SJSA1 (cell line): ENCODE measurements at regions not wholly inside any gene's neighbourhood (a gene's known extent, or its start where the extent isn't known, plus 50 kb on each side); places are given as distances from the start of the nearest gene placed in this dataset.
"Not testable (repeated sequence)": the region's sequence is repeated elsewhere in the genome, so short reads cannot be mapped to it uniquely, and the experiment has no call there.

Source experiments
- DNase-seq, 2 experiments: peaks; one replicate each; pipeline ENCODE4 v3.0.0-alpha.2; 2015 to 2020; ENCODE audit warnings: low spot score in 2 of 2, low read depth in 1 of 2
- H3K27ac ChIP-seq: fragments of 250-450 bp; sonication (Bioruptor Pico); 2 replicates; pipeline ENCODE4 v1.5.1; 2020; ENCODE audit warnings: mild to moderate bottlenecking, moderate library complexity
- H3K27me3 ChIP-seq: fragments of 250-450 bp; sonication (Bioruptor Pico); replicated peaks from 2 replicates; pipeline ENCODE4 v1.5.1; 2020; ENCODE audit warnings: mild to moderate bottlenecking, moderate library complexity
- H3K36me3 ChIP-seq: fragments of 250-450 bp; sonication (Bioruptor Pico); 2 replicates; pipeline ENCODE4 v1.5.1; 2020; ENCODE audit warnings: mild to moderate bottlenecking
- H3K4me1 ChIP-seq: fragments of 250-450 bp; sonication (Bioruptor Pico); replicated peaks from 2 replicates; pipeline ENCODE4 v1.6.1; 2021; ENCODE audit warnings: mild to moderate bottlenecking
- H3K4me3 ChIP-seq: fragments of 250-450 bp; sonication (Bioruptor Pico); 2 replicates; pipeline ENCODE4 v1.5.1; 2020; ENCODE audit warnings: mild to moderate bottlenecking
- H3K9me3 ChIP-seq: fragments of 250-450 bp; sonication (Bioruptor Pico); replicated peaks from 2 replicates; pipeline ENCODE4 v1.5.1; 2020; ENCODE audit warnings: mild to moderate bottlenecking

GRCh38 chr16:29355339-29356059 lies 51.0 kb downstream of the NPIPB11 start:
- not testable (repeated sequence) for H3K27me3 ChIP-seq, H3K27ac ChIP-seq, H3K9me3 ChIP-seq, H3K4me1 ChIP-seq, H3K36me3 ChIP-seq, H3K4me3 ChIP-seq, DNase-seq

- H3K36me3 ChIP-seq, H3K27ac ChIP-seq, H3K27me3 ChIP-seq, DNase-seq, H3K9me3 ChIP-seq, H3K4me3 ChIP-seq, H3K4me1 ChIP-seq: not testable (repeated sequence)
Observed at GRCh38 chr16:29354449-29354848, 52.1 kb downstream of the NPIPB11 start.

- not testable (repeated sequence) for H3K27me3 ChIP-seq, H3K36me3 ChIP-seq, DNase-seq, H3K4me1 ChIP-seq, H3K9me3 ChIP-seq, H3K27ac ChIP-seq, H3K4me3 ChIP-seq
Observed at GRCh38 chr16:29352617-29352999, 53.9 kb downstream of the NPIPB11 start.

- H3K4me3 ChIP-seq, H3K27ac ChIP-seq, DNase-seq, H3K36me3 ChIP-seq, H3K27me3 ChIP-seq, H3K9me3 ChIP-seq, H3K4me1 ChIP-seq: not testable (repeated sequence)
Observed at GRCh38 chr16:29351970-29352616, 54.4 kb downstream of the NPIPB11 start.

GRCh38 chr16:29351271-29351969 lies 55.1 kb downstream of the NPIPB11 start:
- not testable (repeated sequence) for H3K27me3 ChIP-seq, H3K4me3 ChIP-seq, DNase-seq, H3K4me1 ChIP-seq, H3K36me3 ChIP-seq, H3K27ac ChIP-seq, H3K9me3 ChIP-seq

- not testable (repeated sequence) for H3K27ac ChIP-seq, H3K4me1 ChIP-seq, H3K36me3 ChIP-seq, H3K9me3 ChIP-seq, H3K27me3 ChIP-seq, H3K4me3 ChIP-seq
- peak; percentile 44 to 77 for DNase-seq
Observed at GRCh38 chr16:29349966-29350365, 56.5 kb downstream of the NPIPB11 start.

GRCh38 chr16:29348748-29349147 lies 57.8 kb downstream of the NPIPB11 start:
- H3K4me3 ChIP-seq, H3K4me1 ChIP-seq, H3K27ac ChIP-seq, DNase-seq, H3K9me3 ChIP-seq, H3K27me3 ChIP-seq, H3K36me3 ChIP-seq: not testable (repeated sequence)

GRCh38 chr16:29348123-29348690 lies 58.3 kb downstream of the NPIPB11 start:
- DNase-seq, H3K27me3 ChIP-seq, H3K36me3 ChIP-seq, H3K4me1 ChIP-seq, H3K4me3 ChIP-seq, H3K27ac ChIP-seq, H3K9me3 ChIP-seq: not testable (repeated sequence)

- H3K4me1 ChIP-seq, H3K27ac ChIP-seq, H3K4me3 ChIP-seq, H3K9me3 ChIP-seq, DNase-seq, H3K36me3 ChIP-seq, H3K27me3 ChIP-seq: not testable (repeated sequence)
Observed at GRCh38 chr16:29346796-29347580, 59.5 kb downstream of the NPIPB11 start.

GRCh38 chr16:29346203-29346602 lies 60.3 kb downstream of the NPIPB11 start:
- not testable (repeated sequence) for H3K4me3 ChIP-seq, H3K9me3 ChIP-seq

GRCh38 chr16:29342937-29343336 lies 63.6 kb downstream of the NPIPB11 start:
- not testable (repeated sequence) for H3K9me3 ChIP-seq, H3K4me3 ChIP-seq, H3K27ac ChIP-seq, H3K4me1 ChIP-seq, DNase-seq, H3K27me3 ChIP-seq, H3K36me3 ChIP-seq

More at GRCh38 chr16:29346203-29346602, 60.3 kb downstream of the NPIPB11 start:
- not testable (repeated sequence) for H3K27me3 ChIP-seq, H3K27ac ChIP-seq, DNase-seq, H3K36me3 ChIP-seq, H3K4me1 ChIP-seq

GRCh38 chr16:29340779-29341438 lies 65.6 kb downstream of the NPIPB11 start:
- H3K9me3 ChIP-seq, H3K27ac ChIP-seq, DNase-seq, H3K36me3 ChIP-seq, H3K4me1 ChIP-seq, H3K27me3 ChIP-seq, H3K4me3 ChIP-seq: not testable (repeated sequence)

- not testable (repeated sequence) for DNase-seq, H3K4me1 ChIP-seq, H3K27me3 ChIP-seq, H3K9me3 ChIP-seq, H3K4me3 ChIP-seq, H3K27ac ChIP-seq, H3K36me3 ChIP-seq
Observed at GRCh38 chr16:29340235-29340634, 66.3 kb downstream of the NPIPB11 start.
